Loucy (cell line): ENCODE measurements at regions not wholly inside any gene's neighbourhood (a gene's known extent, or its start where the extent isn't known, plus 50 kb on each side); places are given as distances from the start of the nearest gene placed in this dataset.

Experiments used
- H2AFZ ChIP-seq: fragments of 200-600 bp; sonication (generic); 2 replicates; pipeline ENCODE4 v1.6.0; 2016; ENCODE audit warnings: antibody characterized with exemption, mild to moderate bottlenecking, low read length, moderate library complexity
- H3F3A ChIP-seq: fragments of 200-600 bp; 2 replicates; pipeline ENCODE4 v1.6.0; 2016; ENCODE audit warnings: antibody characterized with exemption, low read depth, mild to moderate bottlenecking
- H3K27me3 ChIP-seq: fragments of 200-600 bp; sonication (generic); 2 replicates; pipeline ENCODE4 v1.6.1; 2014; ENCODE audit warnings: low read length, mild to moderate bottlenecking; ENCODE audit not compliant: insufficient read depth, poor library complexity, severe bottlenecking
- H3K36me3 ChIP-seq: fragments of 200-600 bp; sonication (generic); 2 replicates; pipeline ENCODE4 v1.6.1; 2016; ENCODE audit warnings: low read length; ENCODE audit not compliant: insufficient read depth
- H3K4me1 ChIP-seq: fragments of 200-600 bp; sonication (generic); 2 replicates; pipeline ENCODE4 v1.5.1; 2014; ENCODE audit warnings: low read length, mild to moderate bottlenecking; ENCODE audit not compliant: insufficient read depth, poor library complexity, severe bottlenecking
- H3K4me2 ChIP-seq: fragments of 200-600 bp; sonication (generic); 2 replicates; pipeline ENCODE4 v1.6.0; 2014; ENCODE audit warnings: antibody characterized with exemption, low read length, low read depth, mild to moderate bottlenecking; ENCODE audit not compliant: poor library complexity, severe bottlenecking
- H3K4me3 ChIP-seq: fragments of 200-600 bp; sonication (generic); 2 replicates; pipeline ENCODE4 v1.5.1; 2014; ENCODE audit warnings: low read length, mild to moderate bottlenecking, mixed read lengths; ENCODE audit not compliant: poor library complexity, severe bottlenecking
- H3K79me2 ChIP-seq: fragments of 200-600 bp; sonication (generic); 2 replicates; pipeline ENCODE4 v1.6.1; 2014; ENCODE audit warnings: low read length; ENCODE audit not compliant: insufficient read depth
- H3K9ac ChIP-seq: fragments of 200-600 bp; sonication (generic); 2 replicates; pipeline ENCODE4 v1.6.0; 2014; ENCODE audit warnings: mild to moderate bottlenecking, low read depth, low read length, moderate library complexity; ENCODE audit not compliant: poor library complexity, severe bottlenecking
- H3K9me2 ChIP-seq: fragments of 200-600 bp; sonication (generic); replicated peaks from 2 replicates; pipeline ENCODE4 v1.6.1; 2016; ENCODE audit warnings: low read depth, low read length, mixed read lengths
- H3K9me3 ChIP-seq: fragments of 200-600 bp; sonication (generic); 2 replicates; pipeline ENCODE4 v1.6.1; 2014; ENCODE audit warnings: mild to moderate bottlenecking, antibody characterized with exemption, low read length, low read depth; ENCODE audit not compliant: insufficient read depth
- H4K20me1 ChIP-seq: fragments of 200-600 bp; sonication (generic); 2 replicates; pipeline ENCODE4 v1.6.0; 2014; ENCODE audit warnings: antibody characterized with exemption, low read length, mild to moderate bottlenecking; ENCODE audit not compliant: insufficient read depth, poor library complexity, severe bottlenecking
- CTCF ChIP-seq: fragments of 200-600 bp; sonication (generic); conservative IDR thresholded peaks from 2 replicates; pipeline ENCODE4 v1.5.1; 2014; ENCODE audit warnings: mild to moderate bottlenecking, antibody characterized with exemption, low read length
- EZH2phosphoT487 ChIP-seq: fragments of 200-600 bp; IDR thresholded peaks from 2 replicates; pipeline ENCODE4 v1.6.1; 2018; ENCODE audit warnings: antibody characterized with exemption, mild to moderate bottlenecking, moderate library complexity, borderline replicate concordance

- Histone ChIP-seq H3K4me1 (no peaks in the 10 kb centered on the region), H3K27me3 (no peaks in the 10 kb centered on the region), H3K9ac (no peak overlapping the region), H3K4me2 (no peak overlapping the region), H3K9me3 (no peaks in the 10 kb centered on the region), H3K9me2 (no peaks in the 10 kb centered on the region), H3F3A (no peaks in the 10 kb centered on the region), H3K79me2 (no peaks in the 10 kb centered on the region), H3K36me3 (no peaks in the 10 kb centered on the region), H2AFZ (no peak overlapping the region), H3K4me3 (no peak overlapping the region), H4K20me1 (no peaks in the 10 kb centered on the region)
- TF ChIP-seq EZH2phosphoT487 (no peak), CTCF (no peak)
Measured at GRCh38 chr18:61607867-61608266, 274.6 kb downstream of the CDH20 start.

GRCh38 chr18:61606759-61607158 is 273.5 kb downstream of the CDH20 start:
- Histone ChIP-seq H3K9me2 (no peaks in the 10 kb centered on the region), H4K20me1 (no peaks in the 10 kb centered on the region), H3F3A (no peaks in the 10 kb centered on the region), H3K79me2 (no peaks in the 10 kb centered on the region), H3K27me3 (no peaks in the 10 kb centered on the region), H3K9me3 (no peaks in the 10 kb centered on the region), H3K9ac (no peak overlapping the region), H3K4me3 (no peak overlapping the region), H3K4me2 (no peak overlapping the region), H2AFZ (no peak overlapping the region), H3K4me1 (no peaks in the 10 kb centered on the region), H3K36me3 (no peaks in the 10 kb centered on the region)
- TF ChIP-seq EZH2phosphoT487 (no peak), CTCF (no peak)

- Histone ChIP-seq H3K4me2 (no peak overlapping the region), H3K79me2 (no peaks in the 10 kb centered on the region), H2AFZ (no peak overlapping the region), H3K4me3 (no peak overlapping the region), H3K36me3 (no peaks in the 10 kb centered on the region), H3K4me1 (no peaks in the 10 kb centered on the region), H4K20me1 (no peaks in the 10 kb centered on the region), H3K27me3 (no peaks in the 10 kb centered on the region), H3K9me2 (no peaks in the 10 kb centered on the region), H3K9me3 (no peaks in the 10 kb centered on the region), H3F3A (no peaks in the 10 kb centered on the region), H3K9ac (no peak overlapping the region)
- no peak for TF ChIP-seq CTCF
Measured at GRCh38 chr18:61606068-61606660, 272.9 kb downstream of the CDH20 start.
